GM12892 (cell line): ENCODE measurements at regions not wholly inside any gene's neighbourhood (a gene's known extent, or its start where the extent isn't known, plus 50 kb on each side); places are given as distances from the start of the nearest gene placed in this dataset.

Experiments
- POLR2A ChIP-seq: IDR thresholded peaks from 2 replicates; pipeline ENCODE4 v1.6.1; 2011; ENCODE audit warnings: low read depth, low read length, control low read depth
- POLR2AphosphoS5 ChIP-seq: IDR thresholded peaks from 2 replicates; pipeline ENCODE4 v1.6.1; 2011; ENCODE audit warnings: low read depth, low read length, control low read depth
- TAF1 ChIP-seq: IDR thresholded peaks from 2 replicates; pipeline ENCODE4 v1.6.1; 2011; ENCODE audit warnings: low read depth, mild to moderate bottlenecking, control low read depth, low read length, borderline replicate concordance

DNA sequence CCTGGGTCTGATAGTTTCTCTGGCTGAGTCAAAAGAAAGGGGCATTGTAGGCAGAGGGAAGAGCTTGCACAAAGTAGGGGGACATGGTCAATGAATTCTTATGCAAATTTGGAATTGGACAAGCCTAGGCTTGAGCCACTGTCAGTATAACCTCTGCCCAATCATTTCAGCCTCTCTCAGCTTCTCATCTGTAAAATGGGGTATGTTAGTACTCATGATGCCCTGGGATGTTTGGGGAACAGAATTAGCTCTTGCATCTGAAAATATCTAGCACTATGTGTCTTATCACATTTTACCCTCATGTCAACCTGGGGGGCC, 148.6 kb downstream of the DHX35 start:
- TF ChIP-seq POLR2AphosphoS5 (no peak), TAF1 (no peak), POLR2A (no peak)
